ENCODE measurements at regions not wholly inside any gene's neighbourhood (a gene's known extent, or its start where the extent isn't known, plus 50 kb on each side); places are given as distances from the start of the nearest gene placed in this dataset.

DNA sequence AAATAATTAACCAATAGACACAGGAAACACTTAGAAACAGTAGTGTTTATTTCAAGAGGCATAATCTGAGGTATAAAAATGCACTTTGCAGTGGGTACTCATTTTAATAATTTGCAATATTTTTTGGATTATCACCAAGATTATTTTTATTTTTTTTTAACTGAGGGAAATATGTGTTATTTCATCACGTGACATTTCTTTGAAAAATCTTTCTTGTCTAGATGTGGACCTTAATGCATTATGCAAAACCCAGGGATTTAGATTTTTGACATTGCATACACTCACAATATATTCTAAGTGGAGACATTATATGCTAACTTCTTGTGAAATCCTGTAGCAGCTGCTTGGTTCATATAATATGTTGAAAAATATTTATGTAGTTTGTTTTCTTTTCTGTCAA is 260.4 kb upstream of the MEIS2 start:
- no peak for TF ChIP-seq CTCF (IDR thresholded peaks at IDR 0.05; ENCODE audit: insufficient read depth, missing control alignments)
- FAIRE-seq: no peak

DNA sequence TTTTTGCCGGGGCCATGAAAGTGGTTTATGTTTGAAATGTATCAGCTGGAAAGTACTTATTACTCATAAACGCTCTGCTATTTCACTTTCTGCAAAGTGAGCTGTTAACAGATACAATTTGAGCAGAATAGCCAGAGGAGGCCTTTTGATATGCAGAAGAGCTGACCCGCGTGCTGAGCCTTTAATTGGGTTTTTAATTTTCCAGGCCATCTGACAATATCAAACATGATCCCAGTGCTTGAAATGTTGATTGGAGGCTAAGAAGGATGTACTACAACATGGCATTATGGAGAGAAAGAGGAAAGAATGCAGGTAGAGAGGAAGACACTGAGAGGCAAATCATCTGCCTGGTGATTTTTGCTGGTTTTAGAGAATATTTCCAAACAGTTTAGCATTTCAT is 261.3 kb upstream of the MEIS2 start:
- DNase-seq (ENCODE audit: insufficient read length, low spot score) (no peak), FAIRE-seq (no peak)
- TF ChIP-seq CTCF (IDR thresholded peaks at IDR 0.05; ENCODE audit: insufficient read depth, missing control alignments): no peak

More for the DNA sequence above, 260.4 kb upstream of the MEIS2 start:
- no peak for DNase-seq (ENCODE audit: insufficient read length, low spot score)

DNA sequence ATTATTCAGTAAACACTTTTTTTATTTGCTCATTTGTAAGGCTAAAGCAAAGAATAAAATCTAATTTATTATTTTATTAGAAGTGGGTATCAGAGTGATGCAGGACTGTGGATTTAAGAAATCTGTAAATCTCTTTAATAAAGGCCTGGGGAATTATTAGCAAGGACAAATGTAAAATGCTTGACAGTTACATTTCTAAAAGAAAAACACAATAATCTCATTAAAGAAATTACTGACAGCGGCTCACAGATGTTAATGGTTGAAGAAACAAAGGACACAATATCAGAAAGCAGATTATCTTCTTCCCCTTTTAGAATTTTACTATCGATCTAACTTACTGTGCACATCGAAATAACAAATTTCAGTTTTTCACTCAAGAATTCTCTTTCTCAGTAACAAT is 262.1 kb upstream of the MEIS2 start:
- FAIRE-seq (no peak), DNase-seq (ENCODE audit: insufficient read length, low spot score) (no peak)

GRCh38 chr15:37368961-37369360 is 268.6 kb upstream of the MEIS2 start:
- TF ChIP-seq CTCF (IDR thresholded peaks at IDR 0.05; ENCODE audit: insufficient read depth, missing control alignments): no peak
- FAIRE-seq (no peak), DNase-seq (ENCODE audit: insufficient read length, low spot score) (no peak)

More for the DNA sequence above, 262.1 kb upstream of the MEIS2 start:
- no peak for TF ChIP-seq CTCF (IDR thresholded peaks at IDR 0.05; ENCODE audit: insufficient read depth, missing control alignments)

DNA sequence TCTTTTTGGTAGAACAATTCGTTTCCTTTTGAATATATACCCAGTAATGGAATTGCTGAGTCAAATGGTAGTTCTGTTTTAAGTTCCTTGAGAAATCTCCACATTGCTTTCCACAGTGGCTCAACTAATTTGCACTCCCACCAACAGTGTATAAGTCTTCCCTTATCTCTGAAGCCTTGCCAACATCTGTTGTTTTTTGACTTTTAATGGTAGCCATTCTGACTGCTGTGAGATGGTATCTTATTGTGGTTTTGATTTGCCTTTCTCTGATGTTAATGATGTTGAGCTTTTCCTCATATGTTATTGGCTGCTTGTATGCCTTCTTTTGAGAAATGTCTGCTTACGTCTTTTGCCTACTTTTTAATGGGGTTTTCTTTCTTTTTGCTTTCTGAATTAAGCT is 270.6 kb upstream of the MEIS2 start:
- TF ChIP-seq CTCF (IDR thresholded peaks at IDR 0.05; ENCODE audit: insufficient read depth, missing control alignments): no peak
- DNase-seq (ENCODE audit: insufficient read length, low spot score) (no peak), FAIRE-seq (no peak)

DNA sequence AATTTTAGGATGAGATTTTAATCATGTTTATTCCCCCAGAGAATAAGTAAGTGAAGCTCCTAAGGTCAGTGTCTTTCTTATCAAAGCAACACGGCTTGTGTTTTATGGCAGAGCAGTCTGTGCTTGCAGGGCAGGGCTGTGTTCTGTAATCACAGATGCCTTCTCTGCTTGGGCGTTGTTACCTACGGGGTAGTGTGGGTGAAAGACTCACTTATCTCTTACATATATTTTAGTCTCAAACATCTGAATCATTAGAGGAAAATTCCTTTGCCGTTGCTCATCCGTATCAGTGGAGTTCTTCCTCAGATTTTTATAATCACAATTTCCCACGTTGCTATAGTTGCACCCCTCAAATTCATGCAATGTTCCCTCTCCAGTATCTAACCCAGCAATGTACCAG is 271.7 kb upstream of the MEIS2 start:
- DNase-seq (ENCODE audit: insufficient read length, low spot score) (no peak), FAIRE-seq (no peak)
- no peak for TF ChIP-seq CTCF (IDR thresholded peaks at IDR 0.05; ENCODE audit: insufficient read depth, missing control alignments)

DNA sequence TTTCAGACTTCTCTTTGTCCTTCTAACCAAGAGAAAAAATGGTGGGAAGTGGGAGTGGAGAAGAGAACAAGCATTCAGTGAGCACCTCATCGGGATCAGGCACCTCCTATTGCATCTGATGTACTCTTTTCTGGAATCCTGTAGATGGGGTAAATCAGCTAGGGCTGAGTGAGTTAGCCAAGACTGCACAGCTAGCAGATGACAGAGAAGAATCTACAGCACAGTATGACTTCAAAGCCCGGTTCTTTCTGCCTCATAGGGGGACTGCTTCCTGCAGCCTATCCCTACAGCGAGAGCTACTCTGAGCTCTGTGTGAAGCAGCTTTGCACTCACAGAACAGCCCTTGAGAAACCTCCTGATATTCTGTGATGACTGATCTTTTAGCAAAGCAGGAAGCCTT is 275.2 kb upstream of the MEIS2 start:
- no peak for TF ChIP-seq CTCF (IDR thresholded peaks at IDR 0.05; ENCODE audit: insufficient read depth, missing control alignments)
- DNase-seq (ENCODE audit: insufficient read length, low spot score) (no peak), FAIRE-seq (no peak)

Data from D721Med (cell line).